ENCODE measurements at regions not wholly inside any gene's neighbourhood (a gene's known extent, or its start where the extent isn't known, plus 50 kb on each side); places are given as distances from the start of the nearest gene placed in this dataset.

DNA sequence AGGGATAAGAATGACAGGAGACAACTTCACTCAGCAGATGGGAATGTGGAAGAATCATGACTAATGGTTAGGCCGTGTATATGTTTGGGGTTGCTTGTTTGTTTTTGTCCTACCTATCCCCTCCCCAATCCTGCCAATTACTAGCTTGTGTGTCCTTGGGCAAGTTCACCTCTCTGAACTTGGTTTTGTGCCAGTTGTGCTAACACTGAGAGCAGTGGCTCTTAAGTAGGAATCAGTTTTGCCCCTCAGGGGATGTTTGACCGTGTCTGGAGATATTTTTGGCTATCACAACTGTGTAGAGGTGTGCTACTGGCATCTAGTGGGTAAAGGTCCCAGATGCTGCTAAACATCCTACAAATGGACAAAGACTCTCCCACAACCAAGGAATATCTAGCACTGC, 287.0 kb downstream of the DMRT2 start:
- TF ChIP-seq, protein P1, sequence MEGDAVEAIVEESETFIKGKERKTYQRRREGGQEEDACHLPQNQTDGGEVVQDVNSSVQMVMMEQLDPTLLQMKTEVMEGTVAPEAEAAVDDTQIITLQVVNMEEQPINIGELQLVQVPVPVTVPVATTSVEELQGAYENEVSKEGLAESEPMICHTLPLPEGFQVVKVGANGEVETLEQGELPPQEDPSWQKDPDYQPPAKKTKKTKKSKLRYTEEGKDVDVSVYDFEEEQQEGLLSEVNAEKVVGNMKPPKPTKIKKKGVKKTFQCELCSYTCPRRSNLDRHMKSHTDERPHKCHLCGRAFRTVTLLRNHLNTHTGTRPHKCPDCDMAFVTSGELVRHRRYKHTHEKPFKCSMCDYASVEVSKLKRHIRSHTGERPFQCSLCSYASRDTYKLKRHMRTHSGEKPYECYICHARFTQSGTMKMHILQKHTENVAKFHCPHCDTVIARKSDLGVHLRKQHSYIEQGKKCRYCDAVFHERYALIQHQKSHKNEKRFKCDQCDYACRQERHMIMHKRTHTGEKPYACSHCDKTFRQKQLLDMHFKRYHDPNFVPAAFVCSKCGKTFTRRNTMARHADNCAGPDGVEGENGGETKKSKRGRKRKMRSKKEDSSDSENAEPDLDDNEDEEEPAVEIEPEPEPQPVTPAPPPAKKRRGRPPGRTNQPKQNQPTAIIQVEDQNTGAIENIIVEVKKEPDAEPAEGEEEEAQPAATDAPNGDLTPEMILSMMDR (conservative IDR thresholded peaks at IDR 0.05; ENCODE audit: low read depth, low read length) = peak; percentile 65
- TF ChIP-seq EZH2 (IDR thresholded peaks at IDR 0.05; ENCODE audit: low read length, unreplicated experiment) = no peak
- no peak for TF ChIP-seq EZH2phosphoT487 (IDR thresholded peaks at IDR 0.05; ENCODE audit: borderline replicate concordance, low read length)
